ENCODE measurements at regions not wholly inside any gene's neighbourhood (a gene's known extent, or its start where the extent isn't known, plus 50 kb on each side); places are given as distances from the start of the nearest gene placed in this dataset.
"Not testable (repeated sequence)": the region's sequence is repeated elsewhere in the genome, so short reads cannot be mapped to it uniquely, and the experiment has no call there.

DNA sequence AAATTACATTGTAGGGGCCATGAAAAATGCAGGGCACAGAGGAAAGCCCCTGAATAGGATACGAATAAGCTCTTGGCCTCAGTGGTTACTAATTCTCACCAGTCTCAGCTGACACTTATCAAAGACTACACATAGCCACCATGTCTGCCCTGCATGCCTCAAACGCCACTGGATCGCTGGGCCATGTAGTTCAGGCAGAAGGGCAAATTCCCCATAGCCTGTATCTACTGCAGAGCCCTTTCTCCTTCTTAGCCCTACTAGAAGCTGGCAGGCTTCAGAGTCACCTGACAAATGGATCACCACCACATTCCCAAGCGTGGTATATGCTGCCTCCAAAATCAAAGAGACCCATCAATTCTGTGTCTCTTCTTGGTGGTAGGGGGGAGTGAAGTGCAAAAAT, 177.4 kb downstream of the MINAR1 start:
- DNase-seq = no peak

GRCh38 chr15:79610021-79610420, 177.9 kb downstream of the MINAR1 start:
- DNase-seq = no peak

GRCh38 chr15:79615754-79616153, 183.6 kb downstream of the MINAR1 start:
- no peak for DNase-seq

DNA sequence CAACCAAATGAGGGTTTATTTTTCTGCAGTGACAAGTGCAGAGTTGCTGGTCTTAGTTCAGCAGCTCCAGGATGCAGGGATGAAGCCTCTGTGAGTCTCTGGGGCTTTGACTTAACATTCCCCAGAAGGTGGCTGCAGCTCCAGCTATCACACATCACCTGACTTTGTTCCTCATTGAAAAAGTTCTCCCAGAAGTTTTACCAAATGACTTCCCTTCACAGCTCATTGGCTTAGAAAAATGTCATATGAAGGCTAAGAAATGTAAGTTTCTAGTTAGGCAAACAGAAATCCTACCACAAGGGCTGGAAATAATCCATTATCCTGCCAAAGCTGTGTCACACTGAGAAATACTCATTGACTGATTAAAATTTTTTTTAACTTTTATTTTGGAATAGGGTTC, 184.9 kb downstream of the MINAR1 start:
- no peak for DNase-seq

- no peak for DNase-seq
Measured at GRCh38 chr15:79620112-79620857, 188.1 kb downstream of the MINAR1 start.

- DNase-seq = not testable (repeated sequence)
Measured at GRCh38 chr15:79621805-79622204, 189.7 kb downstream of the MINAR1 start.

DNA sequence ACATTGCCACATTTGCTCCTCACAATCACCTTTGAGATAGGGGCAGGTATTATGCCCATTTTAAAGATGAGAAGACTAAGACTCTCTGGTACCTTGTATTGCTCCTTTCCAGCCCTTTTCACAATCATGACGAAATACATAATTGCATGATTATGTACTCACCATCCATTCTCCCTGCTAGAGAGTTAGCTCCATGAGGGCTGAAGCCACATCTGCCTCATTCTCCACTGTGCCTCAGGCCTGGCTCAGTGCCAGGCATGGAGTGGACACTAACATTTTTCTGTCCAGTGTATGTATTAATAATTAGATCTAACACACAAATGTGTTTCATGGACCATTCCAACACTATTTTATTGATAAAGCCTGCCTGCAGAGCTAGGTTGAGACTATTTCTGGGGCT, 191.4 kb downstream of the MINAR1 start:
- DNase-seq = no peak

DNA sequence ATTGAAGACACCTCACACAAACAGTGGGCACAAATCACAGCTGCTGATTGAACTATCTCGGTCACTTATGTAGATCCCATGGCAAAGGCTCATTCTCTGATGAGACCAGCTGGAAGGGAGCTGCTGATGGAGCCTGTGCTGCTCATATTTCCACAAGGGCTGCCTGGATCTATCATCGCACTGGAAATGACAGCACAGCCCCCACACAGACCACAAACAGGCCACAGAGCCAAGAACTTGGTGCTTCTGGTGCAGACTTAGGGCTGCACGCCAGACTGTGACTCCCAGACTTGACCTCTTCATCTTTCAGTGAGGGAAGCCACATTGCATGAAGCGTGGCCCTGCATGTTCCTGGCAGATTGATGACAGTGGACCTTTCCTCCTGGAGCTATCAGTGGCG, 197.6 kb downstream of the MINAR1 start:
- no peak for DNase-seq

GRCh38 chr15:79632457-79632856, 200.3 kb downstream of the MINAR1 start:
- no peak for DNase-seq

GRCh38 chr15:79635149-79635771, 203.1 kb downstream of the MINAR1 start:
- DNase-seq = peak; percentile 27

GRCh38 chr15:79635897-79636561, 203.9 kb downstream of the MINAR1 start:
- peak; percentile 32 for DNase-seq

DNA sequence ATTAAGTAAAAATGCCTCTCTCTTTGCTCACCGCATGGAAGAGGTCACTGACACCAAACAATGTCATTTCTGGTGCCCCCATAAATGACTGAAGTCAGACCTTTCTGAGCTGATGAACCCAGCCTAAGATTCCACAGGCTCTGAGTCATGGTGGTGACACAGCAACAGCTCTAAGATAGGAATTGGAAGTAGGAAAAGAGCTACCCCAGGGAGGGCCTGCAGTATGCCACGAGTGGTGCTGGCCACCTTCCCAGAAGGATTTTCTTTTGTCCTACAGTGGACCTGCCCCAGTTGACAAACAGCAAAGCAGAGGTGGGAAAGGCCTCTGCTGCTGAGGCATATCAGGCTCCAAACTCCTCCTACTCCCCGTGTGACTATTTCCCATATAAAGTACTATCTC, 208.1 kb downstream of the MINAR1 start:
- no peak for DNase-seq

GRCh38 chr15:79641841-79642240, 209.7 kb downstream of the MINAR1 start:
- DNase-seq = no peak

DNA sequence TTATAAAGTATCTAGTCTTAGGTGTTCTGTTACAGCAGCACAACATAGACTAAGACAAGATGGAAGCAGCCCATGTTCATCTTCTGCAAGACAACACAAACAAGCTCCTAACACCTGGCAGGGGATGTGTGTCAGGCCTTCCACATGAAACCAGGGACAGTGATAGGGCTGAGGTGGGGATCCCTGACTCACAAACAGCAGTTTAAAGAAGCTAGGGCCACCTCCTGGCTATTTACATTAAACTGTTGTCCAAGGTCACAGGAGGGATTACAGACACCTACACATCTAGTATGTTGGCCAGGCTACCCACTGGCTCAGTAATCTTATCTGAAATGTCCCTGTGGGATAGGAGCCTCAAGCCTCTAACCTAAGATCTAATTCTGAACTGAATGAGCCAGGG, 211.3 kb downstream of the MINAR1 start:
- no peak for DNase-seq

GRCh38 chr15:79644091-79644490, 212.0 kb downstream of the MINAR1 start:
- no peak for DNase-seq

DNA sequence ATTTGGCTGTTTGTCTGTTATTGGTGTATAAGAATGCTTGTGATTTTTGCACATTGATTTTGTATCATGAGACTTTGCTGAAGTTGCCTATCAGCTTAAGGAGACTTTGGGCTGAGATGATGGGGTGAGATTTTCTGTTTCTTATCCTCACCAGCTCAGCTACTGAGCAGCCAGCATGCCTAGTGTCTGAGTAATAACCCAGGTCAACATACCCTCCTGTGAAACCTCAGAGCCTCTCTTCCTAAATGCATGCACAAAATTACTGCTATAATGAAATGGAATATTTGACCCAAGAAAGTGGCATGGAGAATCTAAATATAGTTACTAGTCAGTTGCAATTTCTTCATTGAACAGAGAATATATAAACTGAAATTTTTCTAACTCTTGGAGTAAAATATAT, 220.8 kb downstream of the MINAR1 start:
- not testable (repeated sequence) for DNase-seq

- no peak for DNase-seq
Measured at GRCh38 chr15:79653533-79653932, 221.4 kb downstream of the MINAR1 start.

DNA sequence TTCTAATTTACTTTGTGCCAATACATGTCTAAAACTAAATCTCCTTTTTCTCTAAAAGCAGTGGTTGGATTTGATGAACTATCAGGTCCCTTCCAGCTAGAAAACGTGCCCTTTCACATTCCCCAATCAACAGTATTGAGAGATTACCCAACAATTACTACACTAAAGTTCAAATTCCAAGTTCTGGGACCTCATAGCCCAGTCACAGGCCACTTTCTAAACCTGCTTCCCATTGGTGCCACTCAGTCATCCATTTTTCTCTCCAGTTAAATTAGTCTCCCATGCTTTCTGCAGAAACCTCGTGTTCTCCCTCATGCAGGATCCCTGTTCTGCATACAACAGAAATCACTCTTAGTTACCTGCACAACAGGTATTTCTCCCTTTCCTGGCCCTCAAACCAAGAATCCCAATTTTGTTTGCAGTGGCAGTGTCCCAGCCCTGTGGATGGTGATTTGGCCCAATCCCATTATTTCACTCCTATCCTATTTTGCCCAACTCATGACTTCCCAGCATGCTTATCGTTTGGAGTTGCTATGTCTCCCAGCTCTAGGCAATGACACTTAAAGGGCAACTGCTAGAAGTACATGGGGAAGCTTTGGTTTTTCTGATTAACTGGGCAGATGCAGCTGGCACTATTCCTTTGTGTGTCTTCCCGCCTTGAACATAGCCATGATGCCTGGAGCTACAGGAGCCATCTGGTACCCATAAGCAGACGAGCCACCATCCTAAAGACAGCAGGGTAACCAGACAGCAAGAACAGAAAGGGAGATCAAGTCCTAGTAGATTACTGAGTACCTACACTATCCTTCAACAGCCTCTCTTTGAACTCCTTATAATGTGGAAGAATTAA, 224.2 kb downstream of the MINAR1 start:
- DNase-seq = no peak

- DNase-seq = no peak
Measured at GRCh38 chr15:79657722-79658121, 225.6 kb downstream of the MINAR1 start.

- peak; percentile 75 for DNase-seq
Measured at GRCh38 chr15:79659691-79660090, 227.6 kb downstream of the MINAR1 start.

GRCh38 chr15:79661411-79661810, 229.3 kb downstream of the MINAR1 start:
- DNase-seq = no peak

- no peak for DNase-seq
Measured at GRCh38 chr15:79673416-79674123, 223.2 kb downstream of the MTHFS start.

- DNase-seq = no peak
Measured at GRCh38 chr15:79674124-79674465, 222.7 kb downstream of the MTHFS start.
